MV-4-11 (cell line): ENCODE measurements at regions not wholly inside any gene's neighbourhood (a gene's known extent, or its start where the extent isn't known, plus 50 kb on each side); places are given as distances from the start of the nearest gene placed in this dataset.

Experiments used
- DNase-seq: peaks from one replicate; lab custom pipeline; 2025; lab: John Stamatoyannopoulos, UW

- DNase-seq, result no peak
Observed at GRCh38 chr2:75278314-75278713, 79.0 kb upstream of the TACR1 start.

GRCh38 chr2:75277111-75277510 lies 77.8 kb upstream of the TACR1 start:
- DNase-seq, result no peak

GRCh38 chr2:75276093-75277029 lies 77.0 kb upstream of the TACR1 start:
- no peak for DNase-seq

- DNase-seq, result no peak
Observed at GRCh38 chr2:75274936-75275335, 75.6 kb upstream of the TACR1 start.

- DNase-seq, result no peak
Observed at GRCh38 chr2:75268112-75268511, 68.8 kb upstream of the TACR1 start.

- DNase-seq, result no peak
Observed at GRCh38 chr2:75261923-75262322, 62.6 kb upstream of the TACR1 start.

- no peak for DNase-seq
Observed at GRCh38 chr2:75260946-75261345, 61.6 kb upstream of the TACR1 start.

- no peak for DNase-seq
Observed at GRCh38 chr2:75258620-75259019, 59.3 kb upstream of the TACR1 start.

- DNase-seq, result no peak
Observed at GRCh38 chr2:75256485-75256884, 57.2 kb upstream of the TACR1 start.

- DNase-seq, result no peak
Observed at GRCh38 chr2:75253526-75253925, 54.2 kb upstream of the TACR1 start.

- DNase-seq, result no peak
Observed at GRCh38 chr2:75251896-75252295, 52.6 kb upstream of the TACR1 start.
